ENCODE measurements at regions not wholly inside any gene's neighbourhood (a gene's known extent, or its start where the extent isn't known, plus 50 kb on each side); places are given as distances from the start of the nearest gene placed in this dataset.

DNA sequence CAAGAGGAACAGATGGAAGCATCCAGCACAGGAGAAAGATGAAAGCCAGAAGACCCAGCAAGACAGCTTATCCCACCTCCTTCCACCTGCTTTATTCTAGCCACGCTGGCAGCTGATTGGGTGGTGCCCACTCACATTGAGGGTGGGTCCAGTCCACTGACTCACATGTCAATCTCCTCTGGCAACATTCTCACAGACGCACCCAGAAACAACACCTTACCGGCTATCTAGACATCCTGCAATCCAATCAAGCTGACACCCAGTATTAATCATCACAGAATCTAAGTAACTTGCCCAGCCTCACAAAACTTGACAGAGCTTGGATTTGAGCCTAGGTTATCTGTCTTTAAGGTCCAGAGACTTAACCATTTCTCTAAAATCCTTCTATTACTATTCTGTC, 208.9 kb downstream of the PAH start:
- H2AFZ ChIP-seq (replicated peaks; ENCODE audit: low read length, poor library complexity) = no peak overlapping the region
- H3K23ac ChIP-seq (ENCODE audit: low read depth, low read length) = no peak overlapping the region
- H3K4me1 ChIP-seq (ENCODE audit: control insufficient read depth, insufficient read depth, low read length) = no peaks in the 10 kb centered on the region
- 40% methylated on average over 1 of the region's 3 CpGs; no CpG with 5 or more reads in 1 of the 2 experiments for WGBS, 2 experiments (ENCODE audit: extremely low coverage in 2 of 2, insufficient read length in 1 of 2)
- no peak overlapping the region for H3K14ac ChIP-seq (replicated peaks; ENCODE audit: low read depth, low read length)
- TF ChIP-seq POLR2A (IDR thresholded peaks at IDR 0.05; ENCODE audit: low read depth, low read length) (no peak), RAD21 (IDR thresholded peaks at IDR 0.05; ENCODE audit: low read length) (no peak), RFX5 (IDR thresholded peaks at IDR 0.05; ENCODE audit: low read depth, low read length) (no peak), BHLHE40 (IDR thresholded peaks at IDR 0.05; ENCODE audit: low read depth, low read length) (no peak), RCOR1 (IDR thresholded peaks at IDR 0.05; ENCODE audit: insufficient replicate concordance, low read length) (no peak), CEBPB (IDR thresholded peaks at IDR 0.05; ENCODE audit: low read depth, low read length) (no peak), FOS (IDR thresholded peaks at IDR 0.05; ENCODE audit: low read depth, low read length) (no peak), SMC3 (IDR thresholded peaks at IDR 0.05; ENCODE audit: low read depth, low read length) (no peak), MAFK (IDR thresholded peaks at IDR 0.05; ENCODE audit: low read depth, low read length) (no peak)
- TF ChIP-seq, protein P1, sequence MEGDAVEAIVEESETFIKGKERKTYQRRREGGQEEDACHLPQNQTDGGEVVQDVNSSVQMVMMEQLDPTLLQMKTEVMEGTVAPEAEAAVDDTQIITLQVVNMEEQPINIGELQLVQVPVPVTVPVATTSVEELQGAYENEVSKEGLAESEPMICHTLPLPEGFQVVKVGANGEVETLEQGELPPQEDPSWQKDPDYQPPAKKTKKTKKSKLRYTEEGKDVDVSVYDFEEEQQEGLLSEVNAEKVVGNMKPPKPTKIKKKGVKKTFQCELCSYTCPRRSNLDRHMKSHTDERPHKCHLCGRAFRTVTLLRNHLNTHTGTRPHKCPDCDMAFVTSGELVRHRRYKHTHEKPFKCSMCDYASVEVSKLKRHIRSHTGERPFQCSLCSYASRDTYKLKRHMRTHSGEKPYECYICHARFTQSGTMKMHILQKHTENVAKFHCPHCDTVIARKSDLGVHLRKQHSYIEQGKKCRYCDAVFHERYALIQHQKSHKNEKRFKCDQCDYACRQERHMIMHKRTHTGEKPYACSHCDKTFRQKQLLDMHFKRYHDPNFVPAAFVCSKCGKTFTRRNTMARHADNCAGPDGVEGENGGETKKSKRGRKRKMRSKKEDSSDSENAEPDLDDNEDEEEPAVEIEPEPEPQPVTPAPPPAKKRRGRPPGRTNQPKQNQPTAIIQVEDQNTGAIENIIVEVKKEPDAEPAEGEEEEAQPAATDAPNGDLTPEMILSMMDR (conservative IDR thresholded peaks at IDR 0.05; ENCODE audit: low read depth, low read length) = no peak
- TF ChIP-seq, protein P2, sequence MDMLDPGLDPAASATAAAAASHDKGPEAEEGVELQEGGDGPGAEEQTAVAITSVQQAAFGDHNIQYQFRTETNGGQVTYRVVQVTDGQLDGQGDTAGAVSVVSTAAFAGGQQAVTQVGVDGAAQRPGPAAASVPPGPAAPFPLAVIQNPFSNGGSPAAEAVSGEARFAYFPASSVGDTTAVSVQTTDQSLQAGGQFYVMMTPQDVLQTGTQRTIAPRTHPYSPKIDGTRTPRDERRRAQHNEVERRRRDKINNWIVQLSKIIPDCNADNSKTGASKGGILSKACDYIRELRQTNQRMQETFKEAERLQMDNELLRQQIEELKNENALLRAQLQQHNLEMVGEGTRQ (IDR thresholded peaks at IDR 0.05; ENCODE audit: low read depth, low read length) = no peak
- H3K4me2 ChIP-seq (ENCODE audit: low read depth, low read length) = no peak overlapping the region
- BruUV-seq (replicated peaks) = no TSS peak
- dilution Hi-C loops (cut with HindIII; ENCODE audit: low sequenced_read_pairs, unreplicated experiment) = no loop called here
- POLR2A ChIA-PET (ENCODE audit: unreplicated experiment) = no interaction called here
- H4K8ac ChIP-seq (ENCODE audit: low read depth in 2 of 2, low read length in 2 of 2) = no peak overlapping the region
- no peak overlapping the region for H2AK9ac ChIP-seq (replicated peaks; ENCODE audit: low read depth, low read length, poor library complexity)
- no peak overlapping the region for H2AK5ac ChIP-seq (ENCODE audit: low read depth, low read length)
- peaks cover 1% of the 10 kb centered on the region; the same call in 1 of the 2 replicates for H3K27me3 ChIP-seq (ENCODE audit: control insufficient read depth, insufficient read depth, low read length)
- DNase-seq = no peak
- no peak overlapping the region for H3K4ac ChIP-seq (ENCODE audit: low read depth, low read length)
- H4K91ac ChIP-seq (ENCODE audit: insufficient read depth, low read depth, low read length) = no peak overlapping the region
- intact Hi-C loops (cut with micrococcal nuclease) = no loop called here
- no peak overlapping the region for H3K27ac ChIP-seq (ENCODE audit: insufficient read depth, low read length)
- in situ Hi-C loops (cut with MboI; ENCODE audit: low sequenced_read_pairs) = no loop called here
- no peak overlapping the region for H3K56ac ChIP-seq (ENCODE audit: extremely low read depth, insufficient read depth, low read length)
- H3K9me3 ChIP-seq (ENCODE audit: control insufficient read depth, insufficient read depth, low read length) = no peaks in the 10 kb centered on the region
- no peak overlapping the region for H3K9ac ChIP-seq (ENCODE audit: low read depth, low read length)
- H3K4me3 ChIP-seq (ENCODE audit: insufficient read depth, low read depth, low read length) = no peak overlapping the region
- no peak overlapping the region for H3K18ac ChIP-seq (ENCODE audit: low read depth, low read length)
- no peak overlapping the region for H2BK5ac ChIP-seq (ENCODE audit: low read depth, low read length, poor library complexity, severe bottlenecking)
- H4K20me1 ChIP-seq (ENCODE audit: insufficient read depth, low read length) = no peaks in the 10 kb centered on the region
- no peak overlapping the region for H2BK20ac ChIP-seq (ENCODE audit: low read depth, low read length)
- H3K79me1 ChIP-seq (ENCODE audit: low read depth in 1 of 2, low read length in 2 of 2) = no peaks in the 10 kb centered on the region
- H4K5ac ChIP-seq (ENCODE audit: low read depth, low read length) = no peak overlapping the region
- H2BK15ac ChIP-seq (ENCODE audit: low read depth, low read length) = no peak overlapping the region
- H3K9me1 ChIP-seq (ENCODE audit: insufficient read depth, low read length) = no peaks in the 10 kb centered on the region
- CTCF ChIA-PET = interaction anchor here (1.6 kb wide), 1 partner anchor 32 kb away, joined by 4 read pairs; no protein-coding TSS in a partner anchor
- ATAC-seq (ENCODE audit: low read depth) = no peak
- no peaks in the 10 kb centered on the region for H3K36me3 ChIP-seq (ENCODE audit: control insufficient read depth, insufficient read depth, low read length)
- H2BK120ac ChIP-seq (ENCODE audit: low read depth, low read length) = no peak overlapping the region
